Caco-2 (cell line): ENCODE measurements at regions not wholly inside any gene's neighbourhood (a gene's known extent, or its start where the extent isn't known, plus 50 kb on each side); places are given as distances from the start of the nearest gene placed in this dataset.

Experiments
- BruUV-seq: library from RNA; stranded (reverse); fragments of 400-500 nt; replicated peaks from 2 replicates; lab custom pipeline; 2021; lab: Mats Ljungman, UMichigan
- CTCF ChIA-PET: fragments of 300-600 bp; sonication (Branson Sonifier 250); formaldehyde crosslinking; loops from one replicate; lab custom pipeline; 2022; ENCODE audit warnings: antibody characterized with exemption; lab: Charles Lee
- POLR2A ChIA-PET: fragments of 300-600 bp; sonication (Branson Sonifier 250); formaldehyde crosslinking; loops from one replicate; lab custom pipeline; 2022; ENCODE audit warnings: antibody characterized with exemption; lab: Charles Lee
- DNase-seq, 2 experiments: peaks; one replicate each; pipeline versions ENCODE4 v3.0.0 to v3.0.0-alpha.2; 2020 to 2022
- H3K27me3 ChIP-seq: replicated peaks from 2 replicates; pipeline ENCODE4 v1.6.0; 2011; ENCODE audit warnings: low read length; ENCODE audit not compliant: control insufficient read depth, insufficient read depth
- H3K36me3 ChIP-seq: 2 replicates; pipeline ENCODE4 v1.5.1; 2011; ENCODE audit warnings: low read length; ENCODE audit not compliant: control insufficient read depth, insufficient read depth
- H3K4me1 ChIP-seq: fragments of 250-450 bp; sonication (Bioruptor Pico); 2 replicates; pipeline ENCODE4 v1.5.1; 2020; ENCODE audit warnings: mild to moderate bottlenecking
- H3K4me3 ChIP-seq: 2 replicates; pipeline ENCODE4 v1.5.1; 2011; ENCODE audit warnings: low read depth, mild to moderate bottlenecking, control low read depth, low read length
- H3K9me3 ChIP-seq: fragments of 250-450 bp; sonication (Bioruptor Pico); 2 replicates; pipeline ENCODE4 v1.5.1; 2020; ENCODE audit warnings: mild to moderate bottlenecking, moderate library complexity
- H3K27ac Mint-ChIP-seq: one replicate; pipeline ENCODE4 v1.8.0; 2022; ENCODE audit warnings: mixed read lengths; ENCODE audit not compliant: unreplicated experiment
- H3K27me3 Mint-ChIP-seq: one replicate; pipeline ENCODE4 v1.8.0; 2022; ENCODE audit warnings: mixed read lengths; ENCODE audit not compliant: insufficient read depth, unreplicated experiment
- H3K36me3 Mint-ChIP-seq: one replicate; pipeline ENCODE4 v1.8.0; 2022; ENCODE audit warnings: mild to moderate bottlenecking, mixed read lengths; ENCODE audit not compliant: insufficient read depth, unreplicated experiment
- H3K4me1 Mint-ChIP-seq: one replicate; pipeline ENCODE4 v1.8.0; 2022; ENCODE audit warnings: low read depth, mixed read lengths; ENCODE audit not compliant: unreplicated experiment
- H3K4me3 Mint-ChIP-seq: one replicate; pipeline ENCODE4 v1.8.0; 2022; ENCODE audit warnings: mild to moderate bottlenecking, moderate library complexity, mixed read lengths; ENCODE audit not compliant: unreplicated experiment
- H3K9me3 Mint-ChIP-seq: one replicate; pipeline ENCODE4 v1.8.0; 2022; ENCODE audit warnings: mixed read lengths; ENCODE audit not compliant: unreplicated experiment
- CTCF ChIP-seq, 2 experiments: fragments of 200-600 bp in 1 of 2; IDR thresholded peaks; 1 replicate in 1 of 2; 2 replicates in 1 of 2; pipeline versions ENCODE4 v1.5.1 to v1.8.0; 2011 to 2022; ENCODE audit warnings: antibody characterized with exemption in 1 of 2, control low read depth in 1 of 2, inconsistent platforms in 1 of 2, low read depth in 1 of 2, low read length in 1 of 2, mild to moderate bottlenecking in 1 of 2, moderate library complexity in 1 of 2; ENCODE audit not compliant: insufficient read depth in 1 of 2, severe bottlenecking in 1 of 2, unreplicated experiment in 1 of 2
- intact Hi-C: fragments of 100-400 bp; cut with micrococcal nuclease; formaldehyde crosslinking; loops from one replicate; pipeline ENCODE4 v1.10.0; 2022; ENCODE audit not compliant: unreplicated experiment

- H3K27me3 Mint-ChIP-seq, result no peaks in the 10 kb centered on the region
- ChIA-PET POLR2A (no interaction called here), CTCF (no interaction called here)
- H3K4me3 Mint-ChIP-seq, result no peak overlapping the region
- no peak overlapping the region for H3K27ac Mint-ChIP-seq
- H3K4me1 ChIP-seq, result no peaks in the 10 kb centered on the region
- no TSS peak for BruUV-seq
- no peaks in the 10 kb centered on the region for H3K36me3 Mint-ChIP-seq
- H3K4me3 ChIP-seq, result no peak overlapping the region
- DNase-seq, result no peak
- intact Hi-C loops, result no loop called here
- no peaks in the 10 kb centered on the region for H3K4me1 Mint-ChIP-seq
- no peak for TF ChIP-seq CTCF (IDR thresholded peaks at IDR 0.05; ENCODE audit: insufficient read depth in 1 of 2, low read depth in 1 of 2, low read length in 1 of 2, severe bottlenecking in 1 of 2, unreplicated experiment in 1 of 2)
- H3K9me3 ChIP-seq, result no peaks in the 10 kb centered on the region
- H3K9me3 Mint-ChIP-seq, result no peaks in the 10 kb centered on the region
- no peaks in the 10 kb centered on the region for H3K36me3 ChIP-seq
- no peaks in the 10 kb centered on the region for H3K27me3 ChIP-seq
These were observed 1181.3 kb downstream of the BRD1 start for GRCh38 chr22:48646216-48646925.

- no peak overlapping the region for H3K4me3 ChIP-seq
- Mint-ChIP-seq H3K4me3 (no peak overlapping the region), H3K36me3 (no peaks in the 10 kb centered on the region), H3K9me3 (no peaks in the 10 kb centered on the region), H3K27ac (no peak overlapping the region), H3K4me1 (no peaks in the 10 kb centered on the region), H3K27me3 (no peaks in the 10 kb centered on the region)
- H3K27me3 ChIP-seq, result no peaks in the 10 kb centered on the region
- no TSS peak for BruUV-seq
- POLR2A ChIA-PET, result no interaction called here
- CTCF ChIA-PET, result no interaction called here
- intact Hi-C loops, result no loop called here
- no peak for DNase-seq
- TF ChIP-seq CTCF (IDR thresholded peaks at IDR 0.05; ENCODE audit: insufficient read depth in 1 of 2, low read depth in 1 of 2, low read length in 1 of 2, severe bottlenecking in 1 of 2, unreplicated experiment in 1 of 2), result no peak
- no peaks in the 10 kb centered on the region for H3K4me1 ChIP-seq
- H3K9me3 ChIP-seq, result no peaks in the 10 kb centered on the region
- H3K36me3 ChIP-seq, result no peaks in the 10 kb centered on the region
These were observed 1181.9 kb downstream of the BRD1 start for GRCh38 chr22:48645766-48646165.

GRCh38 chr22:48644997-48645396 lies 1182.7 kb downstream of the BRD1 start:
- intact Hi-C loops, result no loop called here
- H3K4me1 ChIP-seq, result no peaks in the 10 kb centered on the region
- no peak overlapping the region for H3K4me3 ChIP-seq
- BruUV-seq, result no TSS peak
- ChIA-PET POLR2A (no interaction called here), CTCF (no interaction called here)
- no peaks in the 10 kb centered on the region for H3K9me3 Mint-ChIP-seq
- no peaks in the 10 kb centered on the region for H3K36me3 ChIP-seq
- H3K27me3 Mint-ChIP-seq, result no peaks in the 10 kb centered on the region
- H3K27ac Mint-ChIP-seq, result no peak overlapping the region
- H3K4me1 Mint-ChIP-seq, result no peaks in the 10 kb centered on the region
- H3K27me3 ChIP-seq, result no peaks in the 10 kb centered on the region
- H3K4me3 Mint-ChIP-seq, result no peak overlapping the region
- DNase-seq, result no peak
- TF ChIP-seq CTCF (IDR thresholded peaks at IDR 0.05; ENCODE audit: insufficient read depth in 1 of 2, low read depth in 1 of 2, low read length in 1 of 2, severe bottlenecking in 1 of 2, unreplicated experiment in 1 of 2), result no peak
- no peaks in the 10 kb centered on the region for H3K9me3 ChIP-seq
- no peaks in the 10 kb centered on the region for H3K36me3 Mint-ChIP-seq
